ENCODE measurements at regions not wholly inside any gene's neighbourhood (a gene's known extent, or its start where the extent isn't known, plus 50 kb on each side); places are given as distances from the start of the nearest gene placed in this dataset.

GRCh38 chr12:102760322-102760721 lies 156.7 kb downstream of the PAH start (continued):
- TF ChIP-seq RNF2 (IDR thresholded peaks at IDR 0.05; ENCODE audit: borderline replicate concordance, low read depth, low read length, missing control alignments, poor library complexity, severe bottlenecking) = no peak
- no peak for TF ChIP-seq RAD21 (IDR thresholded peaks at IDR 0.05 in 1 of 2, conservative IDR thresholded peaks at IDR 0.05 in 1 of 2; ENCODE audit: low read depth in 2 of 2, low read length in 2 of 2)
- no peak for TF ChIP-seq POLR2A (IDR thresholded peaks at IDR 0.05; ENCODE audit: control extremely low read depth in 1 of 2, low read depth in 2 of 2, low read length in 2 of 2)
- TF ChIP-seq ASH2L (IDR thresholded peaks at IDR 0.05; ENCODE audit: low read length) = no peak
- TF ChIP-seq RFX5 (IDR thresholded peaks at IDR 0.05; ENCODE audit: borderline replicate concordance, low read depth, low read length) = no peak
- TF ChIP-seq CHD2 (IDR thresholded peaks at IDR 0.05; ENCODE audit: low read length) = no peak

Data from H1 (cell line).